ENCODE measurements at regions not wholly inside any gene's neighbourhood (a gene's known extent, or its start where the extent isn't known, plus 50 kb on each side); places are given as distances from the start of the nearest gene placed in this dataset.

GRCh38 chr16:7246578-7246977 lies 86.1 kb upstream of the RBFOX1 start:
- no TSS peak for BruUV-seq (replicated peaks)
- in situ Hi-C loops (cut with HindIII; ENCODE audit: extremely low pct_ligation_motif_present, low pct_unique_long_range_greater_than_20kb), result no loop called here
- TF ChIP-seq ZBTB37 (CRISPR knock-in tag; IDR thresholded peaks at IDR 0.05) (peak; percentile 74; the same call in 1 of the 2 replicates), CHD2 (IDR thresholded peaks at IDR 0.05; ENCODE audit: low read depth, low read length) (no peak), EHMT2 (IDR thresholded peaks at IDR 0.05; ENCODE audit: borderline replicate concordance, low read depth, low read length) (peak; percentile 94), TGIF2 (CRISPR knock-in tag; IDR thresholded peaks at IDR 0.05) (0 out of 2 replicates have a peak, but pooled peaks have one; percentile 41), MAFK (conservative IDR thresholded peaks at IDR 0.05 in 1 of 2, IDR thresholded peaks at IDR 0.05 in 1 of 2; ENCODE audit: low read length in 2 of 2) (0 out of 4 replicates have a peak, but pooled peaks have one; percentile 21 to 24), ZNF331 (CRISPR knock-in tag; IDR thresholded peaks at IDR 0.05) (0 out of 2 replicates have a peak, but pooled peaks have one; percentile 27), REST (IDR thresholded peaks at IDR 0.05; ENCODE audit: borderline replicate concordance in 1 of 2, low read depth in 1 of 2, low read length in 2 of 2) (peak; percentile 67 to 94), MIER2 (CRISPR knock-in tag; IDR thresholded peaks at IDR 0.05) (peak; percentile 93), ZNF17 (CRISPR knock-in tag; IDR thresholded peaks at IDR 0.05) (0 out of 2 replicates have a peak, but pooled peaks have one; percentile 32), ZNF382 (CRISPR knock-in tag; IDR thresholded peaks at IDR 0.05; ENCODE audit: borderline replicate concordance) (no peak)

More at GRCh38 chr16:7246578-7246977, 86.1 kb upstream of the RBFOX1 start:
- Histone ChIP-seq H2AFZ (ENCODE audit: low read length) (no peak overlapping the region), H3K4me1 (ENCODE audit: insufficient read depth, low read length) (no peaks in the 10 kb centered on the region), H3K79me2 (ENCODE audit: insufficient read depth, low read length) (no peaks in the 10 kb centered on the region), H3K4me2 (ENCODE audit: low read depth, low read length) (no peak overlapping the region), H3K9ac (ENCODE audit: insufficient read depth, low read depth, low read length) (no peak overlapping the region), H3K27me3 (ENCODE audit: control insufficient read depth in 1 of 2, insufficient read depth in 2 of 2, low read length in 2 of 2) (no peaks in the 10 kb centered on the region), H3K4me3 (replicated peaks in 1 of 3; ENCODE audit: insufficient read depth in 1 of 3, low read depth in 2 of 3, low read length in 3 of 3) (no peak overlapping the region), H4K20me1 (ENCODE audit: insufficient read depth, low read length) (no peaks in the 10 kb centered on the region), H3K27ac (ENCODE audit: extremely low read length, insufficient read depth, low read length) (no peak overlapping the region), H3K36me3 (replicated peaks in 1 of 2; ENCODE audit: control insufficient read depth in 1 of 2, insufficient read depth in 2 of 2, low read length in 2 of 2) (no peaks in the 10 kb centered on the region), H3K9me3 (ENCODE audit: low read length) (no peaks in the 10 kb centered on the region)
- CTCF ChIA-PET (ENCODE audit: low intra/inter-chr PET ratio, low total read pairs), result no interaction called here
- no peak for FAIRE-seq
- 16% methylated on average over 6 of the region's 6 CpGs for WGBS (ENCODE audit: low lambda C conversion rate)
- POLR2A ChIA-PET, result no interaction called here
- ATAC-seq, result no peak
- intact Hi-C loops (cut with micrococcal nuclease; ENCODE audit: unreplicated experiment), result no loop called here
- DNase-seq (ENCODE audit: low spot score), result no peak

Measured in HepG2 (cell line).